ENCODE measurements at regions not wholly inside any gene's neighbourhood (a gene's known extent, or its start where the extent isn't known, plus 50 kb on each side); places are given as distances from the start of the nearest gene placed in this dataset.

DNA sequence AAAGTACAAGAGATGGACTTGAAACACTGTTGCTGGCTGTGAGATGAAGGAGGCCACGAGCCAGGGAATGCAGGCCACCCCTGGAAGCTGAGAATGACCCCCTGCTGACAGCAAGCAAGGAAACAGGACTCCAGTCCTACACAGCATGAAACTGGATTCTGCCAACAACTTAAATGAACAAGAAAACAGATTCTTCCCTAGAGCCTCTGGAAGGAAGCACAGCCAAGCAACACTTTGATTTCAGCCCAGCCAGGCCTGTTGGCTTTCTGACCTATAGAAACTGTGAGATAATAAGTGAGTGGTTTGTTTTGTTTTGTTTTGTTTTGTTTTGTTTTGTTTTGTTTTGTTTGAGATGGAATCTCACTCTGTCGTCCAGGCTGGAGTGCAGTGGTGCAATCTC lies 105.3 kb upstream of the CACNA1A start:
- H3K9me3 ChIP-seq = no peaks in the 10 kb centered on the region
- no peaks in the 10 kb centered on the region for H3K79me2 ChIP-seq (ENCODE audit: insufficient read depth)
- no peaks in the 10 kb centered on the region for H3K4me1 ChIP-seq (ENCODE audit: control insufficient read depth in 1 of 2, insufficient read depth in 2 of 2, low read depth in 1 of 2, low read length in 1 of 2)
- no peak overlapping the region for H3K4me2 ChIP-seq
- no peak for DNase-seq
- H3K36me3 ChIP-seq (replicated peaks in 1 of 2; ENCODE audit: control insufficient read depth in 1 of 2, insufficient read depth in 2 of 2, low read length in 1 of 2) = no peaks in the 10 kb centered on the region
- no peaks in the 10 kb centered on the region for H3K9me2 ChIP-seq
- no peaks in the 10 kb centered on the region for H4K20me1 ChIP-seq (ENCODE audit: insufficient read depth)
- H3K4me3 ChIP-seq (ENCODE audit: low read depth in 2 of 2, low read length in 1 of 2) = no peak overlapping the region
- no peak overlapping the region for H2AFZ ChIP-seq (ENCODE audit: low read depth)
- H3K27ac ChIP-seq (ENCODE audit: low read depth in 2 of 2, low read length in 1 of 2) = no peak overlapping the region
- WGBS (ENCODE audit: low lambda C conversion rate) = 17% methylated on average over 2 of the region's 2 CpGs
- CTCF ChIA-PET = interaction anchor here (1.0 to 1.7 kb wide), 3 partner anchors 9 to 110 kb away, joined by 3 to 7 read pairs (median 3); no protein-coding TSS in a partner anchor
- POLR2A ChIA-PET = no interaction called here
- H3K27me3 ChIP-seq (ENCODE audit: insufficient read depth) = peaks cover 28% of the 10 kb centered on the region
- no peak for TF ChIP-seq RAD21 (IDR thresholded peaks at IDR 0.05; ENCODE audit: low read length)
- TF ChIP-seq, protein P1, sequence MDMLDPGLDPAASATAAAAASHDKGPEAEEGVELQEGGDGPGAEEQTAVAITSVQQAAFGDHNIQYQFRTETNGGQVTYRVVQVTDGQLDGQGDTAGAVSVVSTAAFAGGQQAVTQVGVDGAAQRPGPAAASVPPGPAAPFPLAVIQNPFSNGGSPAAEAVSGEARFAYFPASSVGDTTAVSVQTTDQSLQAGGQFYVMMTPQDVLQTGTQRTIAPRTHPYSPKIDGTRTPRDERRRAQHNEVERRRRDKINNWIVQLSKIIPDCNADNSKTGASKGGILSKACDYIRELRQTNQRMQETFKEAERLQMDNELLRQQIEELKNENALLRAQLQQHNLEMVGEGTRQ (IDR thresholded peaks at IDR 0.05; ENCODE audit: borderline replicate concordance, low read depth, low read length) = no peak
- TF ChIP-seq, protein P2, sequence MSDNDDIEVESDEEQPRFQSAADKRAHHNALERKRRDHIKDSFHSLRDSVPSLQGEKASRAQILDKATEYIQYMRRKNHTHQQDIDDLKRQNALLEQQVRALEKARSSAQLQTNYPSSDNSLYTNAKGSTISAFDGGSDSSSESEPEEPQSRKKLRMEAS (IDR thresholded peaks at IDR 0.05; ENCODE audit: low read depth) = no peak
- TF ChIP-seq YY1 (IDR thresholded peaks at IDR 0.05; ENCODE audit: low read depth) = no peak
- no peak for TF ChIP-seq POLR2AphosphoS5 (IDR thresholded peaks at IDR 0.05; ENCODE audit: low read depth, low read length)
- TF ChIP-seq TEAD4 (IDR thresholded peaks at IDR 0.05; ENCODE audit: borderline replicate concordance, insufficient read depth) = no peak
- no peak for TF ChIP-seq SMC3 (IDR thresholded peaks at IDR 0.05; ENCODE audit: low read depth, low read length)
- TF ChIP-seq, protein P3, sequence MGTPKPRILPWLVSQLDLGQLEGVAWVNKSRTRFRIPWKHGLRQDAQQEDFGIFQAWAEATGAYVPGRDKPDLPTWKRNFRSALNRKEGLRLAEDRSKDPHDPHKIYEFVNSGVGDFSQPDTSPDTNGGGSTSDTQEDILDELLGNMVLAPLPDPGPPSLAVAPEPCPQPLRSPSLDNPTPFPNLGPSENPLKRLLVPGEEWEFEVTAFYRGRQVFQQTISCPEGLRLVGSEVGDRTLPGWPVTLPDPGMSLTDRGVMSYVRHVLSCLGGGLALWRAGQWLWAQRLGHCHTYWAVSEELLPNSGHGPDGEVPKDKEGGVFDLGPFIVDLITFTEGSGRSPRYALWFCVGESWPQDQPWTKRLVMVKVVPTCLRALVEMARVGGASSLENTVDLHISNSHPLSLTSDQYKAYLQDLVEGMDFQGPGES (IDR thresholded peaks at IDR 0.05; ENCODE audit: low read depth, low read length) = no peak
- no peaks in the 10 kb centered on the region for H3F3A ChIP-seq (replicated peaks; ENCODE audit: insufficient read depth)
- no peak overlapping the region for H3K9ac ChIP-seq

DNA sequence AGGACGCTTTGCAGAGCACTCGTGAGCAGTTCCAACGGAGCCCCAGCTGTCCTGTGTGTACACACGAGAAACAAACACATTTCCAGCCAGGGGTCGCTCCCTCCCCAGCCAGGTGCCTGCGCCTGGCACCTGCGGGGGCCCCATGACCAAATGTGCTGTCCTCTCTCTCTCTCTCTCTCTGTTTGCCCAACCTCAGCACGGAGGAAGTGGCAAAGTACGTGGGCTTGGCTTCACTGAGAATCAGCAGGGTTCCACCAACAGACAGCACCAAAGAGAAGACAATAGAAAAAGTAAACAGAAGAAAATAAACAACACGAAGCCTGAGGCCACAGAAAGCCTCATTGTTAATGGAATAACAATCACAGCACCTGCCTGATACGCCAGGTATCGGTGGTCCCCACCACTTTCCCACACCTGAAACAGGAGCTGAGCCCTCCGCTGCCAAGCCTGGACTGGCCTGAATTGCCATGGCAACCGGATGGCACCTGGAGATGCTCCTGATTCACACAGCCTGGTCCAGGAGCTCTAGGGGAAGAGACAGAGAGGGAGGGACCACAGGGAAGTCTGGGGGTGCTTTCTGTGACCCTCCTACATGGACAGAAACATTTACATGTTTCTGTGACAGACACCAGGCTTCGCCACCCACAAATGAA lies 103.9 kb upstream of the CACNA1A start:
- Histone ChIP-seq H3K36me3 (replicated peaks in 1 of 2; ENCODE audit: control insufficient read depth in 1 of 2, insufficient read depth in 2 of 2, low read length in 1 of 2) (no peaks in the 10 kb centered on the region), H2AFZ (ENCODE audit: low read depth) (no peak overlapping the region), H3K4me3 (ENCODE audit: low read depth in 2 of 2, low read length in 1 of 2) (no peak overlapping the region), H3K9me3 (no peaks in the 10 kb centered on the region), H3K4me1 (ENCODE audit: control insufficient read depth in 1 of 2, insufficient read depth in 2 of 2, low read depth in 1 of 2, low read length in 1 of 2) (peaks cover 0 to under 1% of the 10 kb centered on the region in 2 experiments; a peak in 1 of 4 replicates), H3K9me2 (no peaks in the 10 kb centered on the region), H3K27me3 (ENCODE audit: insufficient read depth) (peaks cover 31% of the 10 kb centered on the region), H4K20me1 (ENCODE audit: insufficient read depth) (no peaks in the 10 kb centered on the region), H3K9ac (no peak overlapping the region), H3K4me2 (no peak overlapping the region), H3K27ac (ENCODE audit: low read depth in 2 of 2, low read length in 1 of 2) (no peak overlapping the region), H3K79me2 (ENCODE audit: insufficient read depth) (no peaks in the 10 kb centered on the region), H3F3A (replicated peaks; ENCODE audit: insufficient read depth) (no peaks in the 10 kb centered on the region)
- CTCF ChIA-PET = interaction anchor here (1.4 to 1.7 kb wide), 2 partner anchors 11 kb away, joined by 3 to 7 read pairs; no protein-coding TSS in a partner anchor
- DNase-seq = no peak
- POLR2A ChIA-PET = no interaction called here
- 7% methylated on average over 13 of the region's 15 CpGs for WGBS (ENCODE audit: low lambda C conversion rate)
- TF ChIP-seq, protein P4, sequence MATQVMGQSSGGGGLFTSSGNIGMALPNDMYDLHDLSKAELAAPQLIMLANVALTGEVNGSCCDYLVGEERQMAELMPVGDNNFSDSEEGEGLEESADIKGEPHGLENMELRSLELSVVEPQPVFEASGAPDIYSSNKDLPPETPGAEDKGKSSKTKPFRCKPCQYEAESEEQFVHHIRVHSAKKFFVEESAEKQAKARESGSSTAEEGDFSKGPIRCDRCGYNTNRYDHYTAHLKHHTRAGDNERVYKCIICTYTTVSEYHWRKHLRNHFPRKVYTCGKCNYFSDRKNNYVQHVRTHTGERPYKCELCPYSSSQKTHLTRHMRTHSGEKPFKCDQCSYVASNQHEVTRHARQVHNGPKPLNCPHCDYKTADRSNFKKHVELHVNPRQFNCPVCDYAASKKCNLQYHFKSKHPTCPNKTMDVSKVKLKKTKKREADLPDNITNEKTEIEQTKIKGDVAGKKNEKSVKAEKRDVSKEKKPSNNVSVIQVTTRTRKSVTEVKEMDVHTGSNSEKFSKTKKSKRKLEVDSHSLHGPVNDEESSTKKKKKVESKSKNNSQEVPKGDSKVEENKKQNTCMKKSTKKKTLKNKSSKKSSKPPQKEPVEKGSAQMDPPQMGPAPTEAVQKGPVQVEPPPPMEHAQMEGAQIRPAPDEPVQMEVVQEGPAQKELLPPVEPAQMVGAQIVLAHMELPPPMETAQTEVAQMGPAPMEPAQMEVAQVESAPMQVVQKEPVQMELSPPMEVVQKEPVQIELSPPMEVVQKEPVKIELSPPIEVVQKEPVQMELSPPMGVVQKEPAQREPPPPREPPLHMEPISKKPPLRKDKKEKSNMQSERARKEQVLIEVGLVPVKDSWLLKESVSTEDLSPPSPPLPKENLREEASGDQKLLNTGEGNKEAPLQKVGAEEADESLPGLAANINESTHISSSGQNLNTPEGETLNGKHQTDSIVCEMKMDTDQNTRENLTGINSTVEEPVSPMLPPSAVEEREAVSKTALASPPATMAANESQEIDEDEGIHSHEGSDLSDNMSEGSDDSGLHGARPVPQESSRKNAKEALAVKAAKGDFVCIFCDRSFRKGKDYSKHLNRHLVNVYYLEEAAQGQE (IDR thresholded peaks at IDR 0.05; ENCODE audit: low read depth, low read length) = no peak
- TF ChIP-seq RAD21 (IDR thresholded peaks at IDR 0.05; ENCODE audit: low read length) (no peak), CHD2 (IDR thresholded peaks at IDR 0.05; ENCODE audit: low read length, partially characterized antibody) (no peak), SMC3 (IDR thresholded peaks at IDR 0.05; ENCODE audit: low read depth, low read length) (no peak), EZH2phosphoT487 (IDR thresholded peaks at IDR 0.05; ENCODE audit: borderline replicate concordance, low read depth) (no peak), GATA2 (CRISPR knock-in tag; IDR thresholded peaks at IDR 0.05) (no peak), TCF12 (IDR thresholded peaks at IDR 0.05) (no peak), RXRA (IDR thresholded peaks at IDR 0.05; ENCODE audit: borderline replicate concordance, low read depth) (no peak), MEF2A (IDR thresholded peaks at IDR 0.05; ENCODE audit: borderline replicate concordance, low read depth) (no peak), TEAD4 (IDR thresholded peaks at IDR 0.05; ENCODE audit: borderline replicate concordance, insufficient read depth) (no peak), FOXJ3 (CRISPR knock-in tag; IDR thresholded peaks at IDR 0.05) (no peak), EP300 (IDR thresholded peaks at IDR 0.05; ENCODE audit: borderline replicate concordance in 1 of 2, low read depth in 1 of 2, low read length in 1 of 2) (no peak), POLR2AphosphoS5 (IDR thresholded peaks at IDR 0.05; ENCODE audit: low read depth, low read length) (no peak), YY1 (IDR thresholded peaks at IDR 0.05; ENCODE audit: low read depth) (no peak)
- TF ChIP-seq, protein P5, sequence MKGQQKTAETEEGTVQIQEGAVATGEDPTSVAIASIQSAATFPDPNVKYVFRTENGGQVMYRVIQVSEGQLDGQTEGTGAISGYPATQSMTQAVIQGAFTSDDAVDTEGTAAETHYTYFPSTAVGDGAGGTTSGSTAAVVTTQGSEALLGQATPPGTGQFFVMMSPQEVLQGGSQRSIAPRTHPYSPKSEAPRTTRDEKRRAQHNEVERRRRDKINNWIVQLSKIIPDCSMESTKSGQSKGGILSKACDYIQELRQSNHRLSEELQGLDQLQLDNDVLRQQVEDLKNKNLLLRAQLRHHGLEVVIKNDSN (IDR thresholded peaks at IDR 0.05; ENCODE audit: borderline replicate concordance, low read depth) = no peak
- TF ChIP-seq, protein P1 (IDR thresholded peaks at IDR 0.05; ENCODE audit: borderline replicate concordance, low read depth, low read length) = no peak

Data from SK-N-SH (cell line).